Adrenal gland (tissue), 9 donors: ENCODE measurements at regions not wholly inside any gene's neighbourhood (a gene's known extent, or its start where the extent isn't known, plus 50 kb on each side); places are given as distances from the start of the nearest gene placed in this dataset.

ENCODE experiments used
- DNase-seq, 7 donors: peaks; one replicate each; pipeline ENCODE4 v3.0.0-alpha.2; 2019 to 2020
- H3K27ac ChIP-seq, 5 donors: fragments of 200-600 bp; sonication (generic) in 4 of 5; 1 replicate in 3 of 5; 2 replicates in 2 of 5; pipeline versions ENCODE4 v1.5.1 to v1.8.0; 2016 to 2020; ENCODE audit warnings: mild to moderate bottlenecking in 1 of 5
- H3K27me3 ChIP-seq: fragments of 200-600 bp; 2 replicates; pipeline ENCODE4 v1.8.0; 2021
- H3K36me3 ChIP-seq, 2 donors: fragments of 200-600 bp; replicated peaks in 1 of 2; 1 replicate in 1 of 2; 2 replicates in 1 of 2; pipeline versions ENCODE4 v1.5.1 to v1.8.0; 2018 to 2022
- H3K4me1 ChIP-seq, 2 donors: fragments of 200-600 bp; replicated peaks in 1 of 2; 1 replicate in 1 of 2; 2 replicates in 1 of 2; pipeline versions ENCODE4 v1.5.1 to v1.8.0; 2018 to 2021
- H3K4me3 ChIP-seq, 4 donors: fragments of 200-600 bp; sonication (generic) in 3 of 4; one replicate each; pipeline ENCODE4 v1.5.1; 2016 to 2018
- H3K9me3 ChIP-seq, 3 donors: fragments of 200-600 bp; sonication (generic) in 1 of 3; replicated peaks in 1 of 3; 1 replicate in 2 of 3; 2 replicates in 1 of 3; pipeline versions ENCODE4 v1.5.1 to v1.8.0; 2016 to 2021
- POLR2A ChIP-seq, 2 donors: fragments of 450-650 bp; IDR thresholded peaks; one replicate each; pipeline ENCODE4 v1.6.1; 2017; ENCODE audit warnings: antibody characterized with exemption in 2 of 2, mild to moderate bottlenecking in 2 of 2, moderate library complexity in 1 of 2
- WGBS, 4 donors: extraction: QIAGEN DNeasy Blood & Tissue Kit in 2 of 4; methylation state at CpG; one replicate each; pipeline versions ENCODE4 v1.1.5 to v1.1.7; 2013 to 2017; 5-methylcytosine and 5-hydroxymethylcytosine counted together
- intact Hi-C, 2 donors: fragments of 100-400 bp; cut with DNase I; formaldehyde crosslinking; loops; one replicate each; pipeline versions ENCODE4 v1.14.1 to v1.15.0; 2022 to 2023
- TF ChIP-seq, protein P1 (sequence below), 6 experiments: fragments of 450-650 bp in 4 of 6; fragments of 200-600 bp in 2 of 6; sonication (generic) in 1 of 6; IDR thresholded peaks; 1 replicate in 5 of 6; 2 replicates in 1 of 6; pipeline versions ENCODE4 v1.5.1 to v1.8.0; 2016 to 2021; ENCODE audit warnings: antibody characterized with exemption in 6 of 6, mild to moderate bottlenecking in 2 of 6, moderate library complexity in 1 of 6
- donor health status: healthy with polysubstance abuse.
- donor health status: Bipolar disorder and iron deficiency.
- donor health status: DM: yes; HTN: yes; CAD: no.
- donor health status: DM: no; HTN: no; CAD: no.
- donor health status: DM: no; HTN: no; CAD: no.

- TF ChIP-seq, protein P1, sequence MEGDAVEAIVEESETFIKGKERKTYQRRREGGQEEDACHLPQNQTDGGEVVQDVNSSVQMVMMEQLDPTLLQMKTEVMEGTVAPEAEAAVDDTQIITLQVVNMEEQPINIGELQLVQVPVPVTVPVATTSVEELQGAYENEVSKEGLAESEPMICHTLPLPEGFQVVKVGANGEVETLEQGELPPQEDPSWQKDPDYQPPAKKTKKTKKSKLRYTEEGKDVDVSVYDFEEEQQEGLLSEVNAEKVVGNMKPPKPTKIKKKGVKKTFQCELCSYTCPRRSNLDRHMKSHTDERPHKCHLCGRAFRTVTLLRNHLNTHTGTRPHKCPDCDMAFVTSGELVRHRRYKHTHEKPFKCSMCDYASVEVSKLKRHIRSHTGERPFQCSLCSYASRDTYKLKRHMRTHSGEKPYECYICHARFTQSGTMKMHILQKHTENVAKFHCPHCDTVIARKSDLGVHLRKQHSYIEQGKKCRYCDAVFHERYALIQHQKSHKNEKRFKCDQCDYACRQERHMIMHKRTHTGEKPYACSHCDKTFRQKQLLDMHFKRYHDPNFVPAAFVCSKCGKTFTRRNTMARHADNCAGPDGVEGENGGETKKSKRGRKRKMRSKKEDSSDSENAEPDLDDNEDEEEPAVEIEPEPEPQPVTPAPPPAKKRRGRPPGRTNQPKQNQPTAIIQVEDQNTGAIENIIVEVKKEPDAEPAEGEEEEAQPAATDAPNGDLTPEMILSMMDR (IDR thresholded peaks at IDR 0.05) = no peak
- TF ChIP-seq POLR2A (IDR thresholded peaks at IDR 0.05) = no peak
- H3K36me3 ChIP-seq = no peaks in the 10 kb centered on the region
- 69 to 79% (median 74%) methylated on average over 10 of the region's 10 CpGs for WGBS, 4 donors
- intact Hi-C loops = no loop called here
- DNase-seq = no peak
- H3K9me3 ChIP-seq = no peaks in the 10 kb centered on the region
- H3K4me3 ChIP-seq = no peak overlapping the region
- no peak overlapping the region for H3K27ac ChIP-seq
- no peaks in the 10 kb centered on the region for H3K27me3 ChIP-seq
- H3K4me1 ChIP-seq = no peaks in the 10 kb centered on the region
Observed at GRCh38 chr2:238563551-238563950, 136.8 kb downstream of the ASB1 start.

GRCh38 chr2:238564286-238564920, 137.7 kb downstream of the ASB1 start:
- intact Hi-C loops = no loop called here
- Histone ChIP-seq H3K36me3 (no peaks in the 10 kb centered on the region), H3K27me3 (no peaks in the 10 kb centered on the region), H3K4me3 (no peak overlapping the region), H3K4me1 (no peaks in the 10 kb centered on the region), H3K9me3 (no peaks in the 10 kb centered on the region), H3K27ac (no peak overlapping the region)
- TF ChIP-seq, protein P1 (IDR thresholded peaks at IDR 0.05) = no peak
- TF ChIP-seq POLR2A (IDR thresholded peaks at IDR 0.05) = no peak
- 71 to 91% (median 79%) methylated on average over 13 to 16 of the region's 16 CpGs for WGBS, 4 donors
- no peak for DNase-seq

GRCh38 chr2:238565031-238565430, 138.3 kb downstream of the ASB1 start:
- TF ChIP-seq, protein P1 (IDR thresholded peaks at IDR 0.05) = no peak
- H3K36me3 ChIP-seq = no peaks in the 10 kb centered on the region
- no peaks in the 10 kb centered on the region for H3K27me3 ChIP-seq
- H3K4me3 ChIP-seq = no peak overlapping the region
- no peaks in the 10 kb centered on the region for H3K9me3 ChIP-seq
- H3K27ac ChIP-seq = no peak overlapping the region
- 76 to 91% (median 84%) methylated on average over 6 of the region's 6 CpGs for WGBS, 4 donors
- H3K4me1 ChIP-seq = no peaks in the 10 kb centered on the region
- intact Hi-C loops = no loop called here
- no peak for DNase-seq

DNA sequence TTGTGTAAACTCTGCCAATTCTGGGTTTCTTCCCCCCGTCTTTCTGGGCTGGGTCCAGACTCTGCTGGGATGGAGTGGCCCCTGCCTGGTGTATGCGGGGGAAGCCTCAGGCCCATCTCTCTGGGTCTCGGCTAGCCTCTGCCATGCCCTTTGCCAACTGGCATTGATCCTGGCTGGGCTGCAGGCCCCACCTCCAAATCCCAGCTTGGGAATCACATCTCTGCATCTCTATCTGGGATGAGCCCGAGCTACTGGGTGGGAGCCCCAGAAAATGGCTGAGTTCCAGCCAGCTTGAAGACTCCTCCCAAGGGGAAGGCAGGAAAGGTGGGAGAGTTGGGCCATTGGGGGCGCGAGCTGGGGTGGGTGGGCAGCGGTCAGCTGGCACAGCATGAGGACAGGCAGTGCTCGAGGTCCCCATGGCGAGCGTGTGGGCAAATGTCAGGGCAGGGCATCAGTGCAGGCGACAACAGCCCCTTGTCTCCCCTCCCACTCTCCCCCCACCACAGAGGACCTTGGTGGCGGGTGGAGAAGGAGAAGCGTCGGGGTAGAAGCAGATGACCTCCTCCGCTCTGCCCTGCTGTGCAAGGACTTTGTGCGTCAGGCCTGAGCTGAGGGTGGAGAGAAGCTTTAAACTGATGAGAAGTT, 139.4 kb downstream of the ASB1 start:
- H3K27me3 ChIP-seq = no peaks in the 10 kb centered on the region
- no peaks in the 10 kb centered on the region for H3K4me1 ChIP-seq
- intact Hi-C loops = no loop called here
- 90 to 95% (median 92%) methylated on average over 12 to 16 of the region's 16 CpGs for whole genome bisulfite sequencing, 4 donors
- H3K4me3 ChIP-seq = no peak overlapping the region
- H3K9me3 ChIP-seq = no peaks in the 10 kb centered on the region
- H3K36me3 ChIP-seq = no peaks in the 10 kb centered on the region
- DNase-seq = no peak
- TF ChIP-seq, protein P1 (IDR thresholded peaks at IDR 0.05) = no peak
- TF ChIP-seq POLR2A (IDR thresholded peaks at IDR 0.05) = no peak
- H3K27ac ChIP-seq = no peak overlapping the region
